Prostate gland (tissue), 2 donors: ENCODE measurements at regions not wholly inside any gene's neighbourhood (a gene's known extent, or its start where the extent isn't known, plus 50 kb on each side); places are given as distances from the start of the nearest gene placed in this dataset.

Source experiments
- DNase-seq: peaks from one replicate; pipeline ENCODE4 v3.0.0-alpha.2; 2019; ENCODE audit warnings: low spot score
- H3K27ac ChIP-seq, 2 donors: fragments of 200-600 bp; sonication (generic); 2 replicates each; pipeline ENCODE4 v1.5.1; 2017 to 2019
- H3K27me3 ChIP-seq: fragments of 200-600 bp; sonication (generic); replicated peaks from 2 replicates; pipeline ENCODE4 v1.5.1; 2019; ENCODE audit not compliant: insufficient read depth
- H3K36me3 ChIP-seq, 2 donors: fragments of 200-600 bp; sonication (generic); 1 replicate in 1 of 2; 2 replicates in 1 of 2; pipeline versions ENCODE4 v1.5.1 to v1.8.1; 2017 to 2019
- H3K4me1 ChIP-seq: fragments of 200-600 bp; sonication (generic); replicated peaks from 2 replicates; pipeline ENCODE4 v1.5.1; 2019
- H3K4me3 ChIP-seq, 2 donors: fragments of 200-600 bp; sonication (generic); 2 replicates each; pipeline ENCODE4 v1.5.1; 2017 to 2019
- H3K9me3 ChIP-seq: fragments of 200-600 bp; sonication (generic); 2 replicates; pipeline ENCODE4 v1.5.1; 2017
- CTCF ChIP-seq, 4 experiments: fragments of 200-600 bp in 2 of 4; fragments of 450-650 bp in 2 of 4; sonication (generic) in 2 of 4; IDR thresholded peaks; 1 replicate in 3 of 4; 2 replicates in 1 of 4; pipeline ENCODE4 v1.5.1; 2016 to 2019; ENCODE audit warnings: antibody characterized with exemption in 4 of 4, mild to moderate bottlenecking in 2 of 4, moderate library complexity in 2 of 4
- POLR2A ChIP-seq: fragments of 450-650 bp; IDR thresholded peaks from one replicate; pipeline ENCODE4 v1.6.1; 2016; ENCODE audit warnings: antibody characterized with exemption, mild to moderate bottlenecking
- POLR2AphosphoS5 ChIP-seq: sonication (generic); formaldehyde crosslinking; IDR thresholded peaks from one replicate; pipeline ENCODE4 v1.6.1; 2017; ENCODE audit warnings: antibody characterized with exemption
- WGBS: methylation state at CpG from one replicate; pipeline ENCODE4 v1.1.5; 2018; 5-methylcytosine and 5-hydroxymethylcytosine counted together
- intact Hi-C: fragments of 100-400 bp; cut with DNase I; formaldehyde crosslinking; loops from one replicate; pipeline ENCODE4 v1.14.2; 2022

- H3K4me1 ChIP-seq, result peaks cover 5% of the 10 kb centered on the region
These were observed 157.4 kb downstream of the SPRY1 start for GRCh38 chr4:123553733-123554637.

GRCh38 chr4:123554801-123555232 lies 158.2 kb downstream of the SPRY1 start:
- no peaks in the 10 kb centered on the region for H3K36me3 ChIP-seq
- peaks cover 5% of the 10 kb centered on the region for H3K4me1 ChIP-seq
- intact Hi-C loops, result no loop called here
- H3K27ac ChIP-seq, result peak overlapping the region; percentile 53 to 67
- no peak overlapping the region for H3K4me3 ChIP-seq
- H3K27me3 ChIP-seq, result no peaks in the 10 kb centered on the region
- no peak for TF ChIP-seq POLR2AphosphoS5
- TF ChIP-seq POLR2A, result no peak
- no peak for TF ChIP-seq CTCF (IDR thresholded peaks at IDR 0.05)
- WGBS, result 16% methylated on average over 5 of the region's 5 CpGs
- no peaks in the 10 kb centered on the region for H3K9me3 ChIP-seq
- peak; percentile 44 for DNase-seq

More at GRCh38 chr4:123553733-123554637, 157.4 kb downstream of the SPRY1 start:
- H3K36me3 ChIP-seq, result no peaks in the 10 kb centered on the region
- TF ChIP-seq POLR2A, result no peak
- TF ChIP-seq CTCF (IDR thresholded peaks at IDR 0.05), result no peak
- no peak for TF ChIP-seq POLR2AphosphoS5
- 92% methylated on average over 3 of the region's 3 CpGs for WGBS
- H3K4me3 ChIP-seq, result no peak overlapping the region
- no peaks in the 10 kb centered on the region for H3K27me3 ChIP-seq
- intact Hi-C loops, result no loop called here
- no peak for DNase-seq
- H3K9me3 ChIP-seq, result no peaks in the 10 kb centered on the region
- H3K27ac ChIP-seq, result peak overlapping the region in 1 of 2 donors; percentile 53

GRCh38 chr4:123555233-123555806 lies 158.7 kb downstream of the SPRY1 start:
- Histone ChIP-seq H3K27ac (peak overlapping the region; percentile 53 to 67), H3K4me3 (no peak overlapping the region), H3K36me3 (no peaks in the 10 kb centered on the region), H3K27me3 (no peaks in the 10 kb centered on the region), H3K9me3 (no peaks in the 10 kb centered on the region), H3K4me1 (peaks cover 5% of the 10 kb centered on the region)
- intact Hi-C loops, result no loop called here
- peak; percentile 92 for DNase-seq
- TF ChIP-seq POLR2A (no peak), POLR2AphosphoS5 (peak; percentile 82), CTCF (IDR thresholded peaks at IDR 0.05) (no peak)
- WGBS, result 6% methylated on average over 9 of the region's 9 CpGs

- no peak for TF ChIP-seq CTCF (IDR thresholded peaks at IDR 0.05)
- no peak for TF ChIP-seq POLR2AphosphoS5
- no peak for TF ChIP-seq POLR2A
- intact Hi-C loops, result no loop called here
- H3K9me3 ChIP-seq, result no peaks in the 10 kb centered on the region
- H3K27ac ChIP-seq, result peak overlapping the region; percentile 53 to 67
- no peaks in the 10 kb centered on the region for H3K27me3 ChIP-seq
- H3K4me1 ChIP-seq, result peaks cover 5% of the 10 kb centered on the region
- no peak for DNase-seq
- H3K36me3 ChIP-seq, result no peaks in the 10 kb centered on the region
- no peak overlapping the region for H3K4me3 ChIP-seq
- 18% methylated on average over 6 of the region's 6 CpGs for WGBS
These were observed 159.2 kb downstream of the SPRY1 start for GRCh38 chr4:123555807-123556273.
